ENCODE measurements at regions not wholly inside any gene's neighbourhood (a gene's known extent, or its start where the extent isn't known, plus 50 kb on each side); places are given as distances from the start of the nearest gene placed in this dataset.
"Not testable (repeated sequence)": the region's sequence is repeated elsewhere in the genome, so short reads cannot be mapped to it uniquely, and the experiment has no call there.

- no peak for ATAC-seq (ENCODE audit: low read depth)
- Mint-ChIP-seq H3K9me3 (no peaks in the 10 kb centered on the region), H3K27me3 (peaks cover 13% of the 10 kb centered on the region)
Measured at GRCh38 chr1:224061436-224061835, 52.5 kb upstream of the FBXO28 start.

GRCh38 chr1:224059897-224060427 lies 53.9 kb upstream of the FBXO28 start:
- POLR2A ChIA-PET, result interaction anchor here (0.6 kb wide), 1 partner anchor 118 kb away, joined by 3 read pairs; no protein-coding TSS in a partner anchor
- Mint-ChIP-seq H3K27me3 (peaks cover 13% of the 10 kb centered on the region), H3K4me1 (peaks cover under 1% of the 10 kb centered on the region), H3K9me3 (no peaks in the 10 kb centered on the region), H3K27ac (no peak overlapping the region), H3K36me3 (no peaks in the 10 kb centered on the region), H3K4me3 (no peak overlapping the region)
- DNase-seq (no peak), ATAC-seq (ENCODE audit: low read depth) (no peak)

More at GRCh38 chr1:224061436-224061835, 52.5 kb upstream of the FBXO28 start:
- H3K4me1 Mint-ChIP-seq, result peaks cover 7% of the 10 kb centered on the region
- no peak for DNase-seq
- no peak overlapping the region for H3K27ac Mint-ChIP-seq
- peaks cover 2% of the 10 kb centered on the region for H3K36me3 Mint-ChIP-seq
- H3K4me3 Mint-ChIP-seq, result no peak overlapping the region
- POLR2A ChIA-PET, result no interaction called here

- Mint-ChIP-seq H3K4me3 (no peak overlapping the region), H3K27ac (no peak overlapping the region), H3K27me3 (peaks cover 13% of the 10 kb centered on the region), H3K4me1 (no peaks in the 10 kb centered on the region), H3K9me3 (peaks cover 2% of the 10 kb centered on the region), H3K36me3 (peaks cover 2% of the 10 kb centered on the region)
- POLR2A ChIA-PET, result no interaction called here
- DNase-seq (no peak), ATAC-seq (ENCODE audit: low read depth) (no peak)
Measured at GRCh38 chr1:224058303-224058702, 55.6 kb upstream of the FBXO28 start.

- H3K27ac Mint-ChIP-seq, result no peak overlapping the region
- POLR2A ChIA-PET, result no interaction called here
- DNase-seq (no peak), ATAC-seq (ENCODE audit: low read depth) (no peak)
- peaks cover 2% of the 10 kb centered on the region for H3K9me3 Mint-ChIP-seq
- peaks cover 2% of the 10 kb centered on the region for H3K36me3 Mint-ChIP-seq
- H3K27me3 Mint-ChIP-seq, result peaks cover 7% of the 10 kb centered on the region
- H3K4me1 Mint-ChIP-seq, result no peaks in the 10 kb centered on the region
- no peak overlapping the region for H3K4me3 Mint-ChIP-seq
Measured at GRCh38 chr1:224057461-224058199, 56.3 kb upstream of the FBXO28 start.

- ATAC-seq (ENCODE audit: low read depth), result no peak
- peaks cover 2% of the 10 kb centered on the region for H3K9me3 Mint-ChIP-seq
- H3K36me3 Mint-ChIP-seq, result peaks cover 2% of the 10 kb centered on the region
- H3K27ac Mint-ChIP-seq, result no peak overlapping the region
- no peak for DNase-seq
- POLR2A ChIA-PET, result no interaction called here
- no peak overlapping the region for H3K4me3 Mint-ChIP-seq
- H3K4me1 Mint-ChIP-seq, result no peaks in the 10 kb centered on the region
- H3K27me3 Mint-ChIP-seq, result peaks cover 12% of the 10 kb centered on the region
Measured at GRCh38 chr1:224054611-224055010, 59.3 kb upstream of the FBXO28 start.

GRCh38 chr1:224054012-224054411 lies 59.9 kb upstream of the FBXO28 start:
- Mint-ChIP-seq H3K27me3 (peaks cover 13% of the 10 kb centered on the region), H3K9me3 (peaks cover 2% of the 10 kb centered on the region), H3K4me1 (no peaks in the 10 kb centered on the region), H3K27ac (no peak overlapping the region), H3K36me3 (peaks cover 2% of the 10 kb centered on the region), H3K4me3 (no peak overlapping the region)
- DNase-seq, result no peak
- ATAC-seq (ENCODE audit: low read depth), result no peak
- POLR2A ChIA-PET, result no interaction called here

- Mint-ChIP-seq H3K4me1 (no peaks in the 10 kb centered on the region), H3K27me3 (peaks cover 13% of the 10 kb centered on the region), H3K9me3 (peaks cover 2% of the 10 kb centered on the region), H3K27ac (no peak overlapping the region), H3K36me3 (peaks cover 2% of the 10 kb centered on the region), H3K4me3 (no peak overlapping the region)
- ATAC-seq (ENCODE audit: low read depth) (no peak), DNase-seq (no peak)
- POLR2A ChIA-PET, result no interaction called here
Measured at GRCh38 chr1:224053456-224053855, 60.5 kb upstream of the FBXO28 start.

GRCh38 chr1:224052772-224053171 lies 61.1 kb upstream of the FBXO28 start:
- Mint-ChIP-seq H3K9me3 (peaks cover 2% of the 10 kb centered on the region), H3K27me3 (peaks cover 13% of the 10 kb centered on the region), H3K36me3 (peaks cover 2% of the 10 kb centered on the region), H3K4me3 (no peak overlapping the region), H3K27ac (no peak overlapping the region), H3K4me1 (no peaks in the 10 kb centered on the region)
- no peak for DNase-seq
- ATAC-seq (ENCODE audit: low read depth), result no peak
- POLR2A ChIA-PET, result no interaction called here

- ATAC-seq (ENCODE audit: low read depth); POLR2A ChIA-PET; H3K27ac Mint-ChIP-seq; H3K36me3 Mint-ChIP-seq; H3K4me3 Mint-ChIP-seq; DNase-seq; H3K9me3 Mint-ChIP-seq; H3K4me1 Mint-ChIP-seq: not testable (repeated sequence)
- H3K27me3 Mint-ChIP-seq, result peaks cover 19% of the 10 kb centered on the region
Measured at GRCh38 chr1:224051782-224052181, 62.1 kb upstream of the FBXO28 start.

GRCh38 chr1:224051086-224051406 lies 62.9 kb upstream of the FBXO28 start:
- ATAC-seq (ENCODE audit: low read depth) (no peak), DNase-seq (no peak)
- no peaks in the 10 kb centered on the region for H3K4me1 Mint-ChIP-seq
- no peak overlapping the region for H3K4me3 Mint-ChIP-seq
- peaks cover 19% of the 10 kb centered on the region for H3K27me3 Mint-ChIP-seq
- H3K27ac Mint-ChIP-seq, result no peak overlapping the region
- POLR2A ChIA-PET, result no interaction called here
- peaks cover 2% of the 10 kb centered on the region for H3K36me3 Mint-ChIP-seq
- peaks cover 2% of the 10 kb centered on the region for H3K9me3 Mint-ChIP-seq

- Mint-ChIP-seq H3K27me3 (peaks cover 17% of the 10 kb centered on the region), H3K27ac (no peak overlapping the region)
Measured at GRCh38 chr1:224047538-224047937, 66.4 kb upstream of the FBXO28 start.

GRCh38 chr1:224045556-224045955 lies 68.4 kb upstream of the FBXO28 start:
- no peak overlapping the region for H3K4me3 Mint-ChIP-seq
- POLR2A ChIA-PET, result no interaction called here
- no peaks in the 10 kb centered on the region for H3K36me3 Mint-ChIP-seq
- H3K27ac Mint-ChIP-seq, result no peak overlapping the region
- ATAC-seq (ENCODE audit: low read depth) (no peak), DNase-seq (no peak)
- H3K27me3 Mint-ChIP-seq, result peaks cover 14% of the 10 kb centered on the region
- H3K9me3 Mint-ChIP-seq, result no peaks in the 10 kb centered on the region
- no peaks in the 10 kb centered on the region for H3K4me1 Mint-ChIP-seq

More at GRCh38 chr1:224047538-224047937, 66.4 kb upstream of the FBXO28 start:
- no peaks in the 10 kb centered on the region for H3K9me3 Mint-ChIP-seq
- no peaks in the 10 kb centered on the region for H3K4me1 Mint-ChIP-seq
- H3K4me3 Mint-ChIP-seq, result no peak overlapping the region
- POLR2A ChIA-PET, result no interaction called here
- DNase-seq (no peak), ATAC-seq (ENCODE audit: low read depth) (no peak)
- H3K36me3 Mint-ChIP-seq, result no peaks in the 10 kb centered on the region

- no peaks in the 10 kb centered on the region for H3K36me3 Mint-ChIP-seq
- DNase-seq (no peak), ATAC-seq (ENCODE audit: low read depth) (no peak)
- no peaks in the 10 kb centered on the region for H3K9me3 Mint-ChIP-seq
- POLR2A ChIA-PET, result interaction anchor here (0.6 kb wide), 1 partner anchor 116 kb away, joined by 4 read pairs; no protein-coding TSS in a partner anchor
- H3K4me1 Mint-ChIP-seq, result no peaks in the 10 kb centered on the region
- H3K27ac Mint-ChIP-seq, result no peak overlapping the region
- peaks cover 12% of the 10 kb centered on the region for H3K27me3 Mint-ChIP-seq
- H3K4me3 Mint-ChIP-seq, result no peak overlapping the region
Measured at GRCh38 chr1:224044420-224044819, 69.5 kb upstream of the FBXO28 start.

- DNase-seq (no peak), ATAC-seq (ENCODE audit: low read depth) (no peak)
- no peak overlapping the region for H3K4me3 Mint-ChIP-seq
- peaks cover 10% of the 10 kb centered on the region for H3K27me3 Mint-ChIP-seq
- H3K36me3 Mint-ChIP-seq, result no peaks in the 10 kb centered on the region
- H3K9me3 Mint-ChIP-seq, result no peaks in the 10 kb centered on the region
- H3K4me1 Mint-ChIP-seq, result no peaks in the 10 kb centered on the region
- no peak overlapping the region for H3K27ac Mint-ChIP-seq
- POLR2A ChIA-PET, result no interaction called here
Measured at GRCh38 chr1:224042557-224043118, 71.3 kb upstream of the FBXO28 start.
